Spleen (tissue), 11 donors: ENCODE measurements at regions not wholly inside any gene's neighbourhood (a gene's known extent, or its start where the extent isn't known, plus 50 kb on each side); places are given as distances from the start of the nearest gene placed in this dataset.

Experiments
- DNase-seq: peaks from one replicate; pipeline ENCODE4 v3.0.0-alpha.2; 2020
- H3K27ac ChIP-seq, 8 donors: fragments of 200-600 bp; sonication (generic) in 7 of 8; 1 replicate in 4 of 8; 2 replicates in 4 of 8; pipeline versions ENCODE4 v1.5.0 to v1.8.0; 2016 to 2021; ENCODE audit warnings: inconsistent platforms in 4 of 8, mild to moderate bottlenecking in 4 of 8, moderate library complexity in 1 of 8
- H3K27me3 ChIP-seq, 7 donors: fragments of 200-600 bp; sonication (generic) in 6 of 7; replicated peaks in 1 of 7; 1 replicate in 4 of 7; 2 replicates in 3 of 7; pipeline versions ENCODE4 v1.5.0 to v1.8.0; 2016 to 2021; ENCODE audit warnings: inconsistent platforms in 3 of 7, mild to moderate bottlenecking in 1 of 7
- H3K36me3 ChIP-seq, 6 donors: fragments of 200-600 bp; sonication (generic) in 5 of 6; 1 replicate in 4 of 6; 2 replicates in 2 of 6; pipeline versions ENCODE4 v1.5.0 to v1.8.0; 2016 to 2021; ENCODE audit warnings: inconsistent platforms in 2 of 6
- H3K4me1 ChIP-seq, 6 donors: fragments of 200-600 bp; sonication (generic) in 5 of 6; 1 replicate in 3 of 6; 2 replicates in 3 of 6; pipeline versions ENCODE4 v1.5.0 to v1.8.0; 2016 to 2021; ENCODE audit warnings: inconsistent platforms in 3 of 6
- H3K4me3 ChIP-seq, 8 donors: fragments of 200-600 bp; sonication (generic) in 7 of 8; 1 replicate in 4 of 8; 2 replicates in 4 of 8; pipeline versions ENCODE4 v1.5.0 to v1.8.0; 2016 to 2021; ENCODE audit warnings: inconsistent platforms in 4 of 8, mild to moderate bottlenecking in 4 of 8, moderate library complexity in 2 of 8
- H3K9me3 ChIP-seq, 8 donors: fragments of 200-600 bp; sonication (generic) in 7 of 8; 1 replicate in 4 of 8; 2 replicates in 4 of 8; pipeline versions ENCODE4 v1.5.0 to v1.8.0; 2016 to 2021; ENCODE audit warnings: inconsistent platforms in 4 of 8
- CTCF ChIP-seq, 11 experiments: fragments of 200-600 bp in 7 of 11; fragments of 450-650 bp in 4 of 11; sonication (generic) in 4 of 11; IDR thresholded peaks in 8 of 11; conservative IDR thresholded peaks in 3 of 11; 1 replicate in 7 of 11; 2 replicates in 4 of 11; pipeline versions ENCODE4 v1.4.0 to v1.8.0; 2016 to 2021; ENCODE audit warnings: antibody characterized with exemption in 11 of 11, inconsistent platforms in 4 of 11, mild to moderate bottlenecking in 1 of 11
- POLR2A ChIP-seq, 3 donors: fragments of 450-650 bp; IDR thresholded peaks; one replicate each; pipeline ENCODE4 v1.5.1; 2017; ENCODE audit warnings: antibody characterized with exemption in 3 of 3, mild to moderate bottlenecking in 1 of 3
- POLR2AphosphoS5 ChIP-seq, 3 donors: sonication (generic); formaldehyde crosslinking; IDR thresholded peaks; one replicate each; pipeline ENCODE4 v1.5.1; 2017; ENCODE audit warnings: antibody characterized with exemption in 3 of 3
- WGBS, 5 donors: extraction: QIAGEN DNeasy Blood & Tissue Kit in 3 of 5; methylation state at CpG; one replicate each; pipeline versions ENCODE4 v1.1.5 to v1.1.7; 2013 to 2018; 5-methylcytosine and 5-hydroxymethylcytosine counted together
- intact Hi-C: fragments of 100-400 bp; cut with DNase I; formaldehyde crosslinking; loops from one replicate; pipeline ENCODE4 v1.15.0; 2023; ENCODE audit warnings: low total_unique reads
- donor health status: healthy with polysubstance abuse.
- donor health status: DM: no; HTN: no; CAD: no; lungs with moderate emphysema.
- donor health status: DM: no; HTN: no; CAD: no.
- donor health status: Bipolar disorder and iron deficiency.
- donor health status: healthy.
- donor health status: DM: no; HTN: no; CAD: no.
- donor health status: DM: yes; HTN: yes; CAD: no.

- H3K27me3 ChIP-seq, result no peaks in the 10 kb centered on the region
- peaks cover 0 to 25% (median 12%) of the 10 kb centered on the region in 6 donors for H3K4me1 ChIP-seq
- DNase-seq, result no peak
- intact Hi-C loops, result no loop called here
- no peaks in the 10 kb centered on the region for H3K9me3 ChIP-seq
- H3K4me3 ChIP-seq, result no peak overlapping the region
- H3K36me3 ChIP-seq, result no peaks in the 10 kb centered on the region
- 89 to 97% (median 91%) methylated on average over 1 of the region's 1 CpG for WGBS, 5 donors
- no peak overlapping the region for H3K27ac ChIP-seq
- TF ChIP-seq POLR2A (IDR thresholded peaks at IDR 0.05), result no peak
- TF ChIP-seq POLR2AphosphoS5 (IDR thresholded peaks at IDR 0.05), result no peak
- no peak for TF ChIP-seq CTCF (IDR thresholded peaks at IDR 0.05 in 8 of 11, conservative IDR thresholded peaks at IDR 0.05 in 3 of 11)
These were observed 52.6 kb upstream of the FRMD4B start for GRCh38 chr3:69438476-69438875.

DNA sequence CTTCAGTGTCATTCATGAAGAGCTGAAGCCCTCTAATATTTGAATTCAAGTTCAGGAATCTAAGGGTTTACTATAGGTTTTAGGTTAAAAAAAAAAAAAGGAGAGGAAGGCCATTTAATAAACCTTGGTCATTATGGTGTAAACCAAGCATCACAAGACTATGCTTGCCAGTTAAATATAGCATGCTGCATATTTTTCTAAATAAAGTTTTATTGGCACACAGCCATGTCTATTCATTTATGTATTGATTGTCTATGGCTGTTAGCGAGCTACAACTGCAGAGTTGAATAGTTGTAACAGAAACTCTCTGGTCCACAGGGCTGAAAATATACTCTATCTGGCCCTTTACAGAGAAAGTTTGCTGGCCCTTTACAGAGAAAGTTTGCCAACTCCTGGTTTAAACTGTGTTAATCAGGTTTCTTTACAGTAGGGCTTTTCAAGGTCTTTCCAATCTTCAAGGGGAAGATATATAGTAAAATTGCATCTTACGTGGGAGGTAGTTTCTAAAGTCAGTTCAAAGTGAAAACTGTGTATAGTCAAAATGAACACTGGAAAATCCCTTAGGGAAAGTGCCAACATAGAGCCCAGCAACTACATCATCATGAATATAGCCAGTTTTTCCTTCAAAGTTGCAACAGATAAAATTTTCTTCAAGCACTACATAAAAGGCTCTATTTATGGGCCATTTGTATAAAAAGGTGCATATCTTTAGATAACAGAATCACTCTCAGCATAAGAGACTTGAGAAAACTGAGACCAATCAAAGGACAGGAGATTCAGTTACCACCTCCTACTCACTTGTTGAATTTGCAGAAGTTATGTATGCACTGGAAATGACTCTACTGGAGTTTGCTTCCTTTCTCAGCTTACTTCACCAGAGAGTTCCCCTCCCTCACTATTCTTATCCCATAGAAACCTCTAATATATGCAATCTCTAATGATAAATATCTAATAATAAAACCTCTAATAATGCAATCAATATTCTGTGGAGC lies 49.7 kb upstream of the FRMD4B start:
- no peak for TF ChIP-seq POLR2AphosphoS5 (IDR thresholded peaks at IDR 0.05)
- TF ChIP-seq CTCF (IDR thresholded peaks at IDR 0.05 in 8 of 11, conservative IDR thresholded peaks at IDR 0.05 in 3 of 11), result no peak
- TF ChIP-seq POLR2A (IDR thresholded peaks at IDR 0.05), result no peak
- DNase-seq, result no peak
- WGBS, 5 donors, result 63 to 77% (median 69%) methylated on average over 2 of the region's 2 CpGs
- H3K9me3 ChIP-seq, result no peaks in the 10 kb centered on the region
- H3K36me3 ChIP-seq, result no peaks in the 10 kb centered on the region
- intact Hi-C loops, result no loop called here
- no peaks in the 10 kb centered on the region for H3K27me3 ChIP-seq
- H3K4me1 ChIP-seq, result peaks cover 0 to 32% (median 14%) of the 10 kb centered on the region in 6 donors
- no peak overlapping the region for H3K4me3 ChIP-seq
- H3K27ac ChIP-seq, result no peak overlapping the region
